ENCODE measurements at regions not wholly inside any gene's neighbourhood (a gene's known extent, or its start where the extent isn't known, plus 50 kb on each side); places are given as distances from the start of the nearest gene placed in this dataset.

GRCh38 chr9:108477529-108478006 is 378.2 kb downstream of the ACTL7B start:
- H2BK5ac ChIP-seq (ENCODE audit: insufficient read length, low read length) = no peak overlapping the region
- H4K20me1 ChIP-seq (ENCODE audit: control insufficient read depth, insufficient read depth, insufficient read length) = no peaks in the 10 kb centered on the region
- H2BK20ac ChIP-seq (ENCODE audit: low read depth, low read length, poor library complexity, severe bottlenecking) = no peak overlapping the region
- H3K79me1 ChIP-seq (ENCODE audit: insufficient read depth, low read depth, low read length, poor library complexity, severe bottlenecking) = no peaks in the 10 kb centered on the region
- H3K23me2 ChIP-seq (ENCODE audit: insufficient read length, low read depth, low read length, poor library complexity, severe bottlenecking) = no peaks in the 10 kb centered on the region
- H3K4me3 Mint-ChIP-seq = no peak overlapping the region
- H2BK12ac ChIP-seq (ENCODE audit: insufficient read length, low read depth, low read length) = no peak overlapping the region
- no peak overlapping the region for H2BK120ac ChIP-seq (ENCODE audit: low read depth, low read length, poor library complexity, severe bottlenecking)
- H3K27me3 Mint-ChIP-seq (ENCODE audit: low read depth) = no peaks in the 10 kb centered on the region; the same call in 1 of the 2 replicates
- peaks cover 6% of the 10 kb centered on the region for H3K4me1 ChIP-seq (ENCODE audit: insufficient read depth, low read length)
- H4K5ac ChIP-seq (ENCODE audit: insufficient read length, low read depth, low read length) = no peak overlapping the region
- H3K27me3 ChIP-seq (ENCODE audit: insufficient read depth, low read length) = no peaks in the 10 kb centered on the region
- no peaks in the 10 kb centered on the region for H3K9me3 ChIP-seq (ENCODE audit: control insufficient read depth, low read depth, low read length)
- no peak overlapping the region for H2BK15ac ChIP-seq (ENCODE audit: low read depth, low read length)
- no peak overlapping the region for H4K8ac ChIP-seq (replicated peaks; ENCODE audit: insufficient read length, low read depth, low read length)
- no peak overlapping the region for H4K91ac ChIP-seq (ENCODE audit: insufficient read length, low read depth, low read length)
- DNase-seq = no peak
- H3K14ac ChIP-seq (ENCODE audit: insufficient read depth, low read length) = no peak overlapping the region
- H3K79me2 ChIP-seq (ENCODE audit: insufficient read depth, low read length) = no peaks in the 10 kb centered on the region
- H3K27ac ChIP-seq (ENCODE audit: insufficient read length, low read depth, low read length) = no peak overlapping the region
- no peak overlapping the region for H2AFZ ChIP-seq (ENCODE audit: low read length)
- no peak overlapping the region for H2AK5ac ChIP-seq (ENCODE audit: insufficient read length, low read length)
- H3K4me1 Mint-ChIP-seq = peaks cover 14 to 19% of the 10 kb centered on the region in 2 experiments
- H3K4ac ChIP-seq (ENCODE audit: low read depth, low read length) = no peak overlapping the region
- no peak overlapping the region for H3K4me2 ChIP-seq (ENCODE audit: insufficient read depth, insufficient read length, low read length)
- no peak overlapping the region for H3T11ph ChIP-seq (ENCODE audit: low read length)
- H3K9ac ChIP-seq (ENCODE audit: extremely low read depth, insufficient read length, low read length) = no peak overlapping the region
- no peak overlapping the region for H3K56ac ChIP-seq (ENCODE audit: insufficient read length, low read depth, low read length)
- no peaks in the 10 kb centered on the region for H3K9me3 Mint-ChIP-seq
- no peak overlapping the region for H3K18ac ChIP-seq (ENCODE audit: insufficient read length, low read depth, low read length)
- no CpG with 5 or more reads among the region's 6 CpGs for WGBS (ENCODE audit: extremely low coverage, insufficient read length, low lambda C conversion rate)
- no peak for TF ChIP-seq CTCF (conservative IDR thresholded peaks at IDR 0.05)
- H3K36me3 Mint-ChIP-seq (ENCODE audit: insufficient read depth in 1 of 3, low read depth in 3 of 3) = no peaks in the 10 kb centered on the region
- no peak overlapping the region for H3K23ac ChIP-seq (ENCODE audit: insufficient read length, low read depth, low read length)
- H3K27ac Mint-ChIP-seq = no peak overlapping the region
